ENCODE measurements at regions not wholly inside any gene's neighbourhood (a gene's known extent, or its start where the extent isn't known, plus 50 kb on each side); places are given as distances from the start of the nearest gene placed in this dataset.

GRCh38 chr6:12501990-12502389 is 211.8 kb downstream of the EDN1 start:
- Histone ChIP-seq H3K4me2 (replicated peaks; ENCODE audit: low read depth, low read length, poor library complexity, severe bottlenecking) (no peak overlapping the region), H3K9ac (ENCODE audit: low read length) (no peak overlapping the region), H3K36me3 (replicated peaks in 1 of 2; ENCODE audit: control extremely low read depth in 1 of 2, control insufficient read depth in 1 of 2, extremely low read depth in 1 of 2, insufficient read depth in 2 of 2, low read length in 1 of 2) (no peaks in the 10 kb centered on the region), H3K79me2 (ENCODE audit: control insufficient read depth, insufficient read depth, low read length) (no peaks in the 10 kb centered on the region), H3K4me1 (ENCODE audit: control insufficient read depth in 2 of 2, insufficient read depth in 2 of 2, low read length in 2 of 2) (no peaks in the 10 kb centered on the region), H3K27ac (ENCODE audit: low read length in 2 of 2) (no peak overlapping the region), H3K9me3 (ENCODE audit: control extremely low read depth in 1 of 3, control insufficient read depth in 2 of 3, insufficient read depth in 1 of 3, low read length in 2 of 3) (no peaks in the 10 kb centered on the region), H2AFZ (ENCODE audit: insufficient read depth, low read depth, low read length, poor library complexity, severe bottlenecking) (no peak overlapping the region), H3K4me3 (ENCODE audit: control extremely low read depth in 1 of 5, extremely low read depth in 1 of 5, insufficient read depth in 1 of 5, low read depth in 2 of 5, low read length in 4 of 5) (no peak overlapping the region), H3K27me3 (replicated peaks in 1 of 4; ENCODE audit: control extremely low read depth in 1 of 4, control insufficient read depth in 3 of 4, insufficient read depth in 4 of 4, low read length in 3 of 4) (peaks cover 0 to 2% (median 0%) of the 10 kb centered on the region in 4 experiments), H4K20me1 (ENCODE audit: control insufficient read depth, insufficient read depth, low read length, poor library complexity, severe bottlenecking) (no peaks in the 10 kb centered on the region)
- no peaks in the 10 kb centered on the region for H3K9me3 Mint-ChIP-seq (ENCODE audit: insufficient read depth)
- no peak overlapping the region for H3K4me3 Mint-ChIP-seq
- ATAC-seq (ENCODE audit: low read depth) (no peak), DNase-seq (no peak)
- ChIA-PET POLR2A (no interaction called here), CTCF (interaction anchor here (1.1 kb wide), 1 partner anchor 846 kb away, joined by 5 read pairs; no protein-coding TSS in a partner anchor)
- peaks cover 10% of the 10 kb centered on the region for H3K27me3 Mint-ChIP-seq
- no CpG with 5 or more reads among the region's 1 CpG for WGBS (ENCODE audit: insufficient coverage)
- no peaks in the 10 kb centered on the region for H3K4me1 Mint-ChIP-seq
- no peak overlapping the region for H3K27ac Mint-ChIP-seq
- TF ChIP-seq CTCF (IDR thresholded peaks at IDR 0.05): no peak
- no peak for TF ChIP-seq EZH2 (IDR thresholded peaks at IDR 0.05; ENCODE audit: borderline replicate concordance, insufficient read depth, low read depth, low read length, poor library complexity, severe bottlenecking)
- intact Hi-C loops (cut with micrococcal nuclease): loop anchor here (5.0 kb wide), 1 partner anchor 845 kb away; no protein-coding TSS in a partner anchor

- H3K9me3 ChIP-seq (ENCODE audit: control extremely low read depth in 1 of 3, control insufficient read depth in 2 of 3, insufficient read depth in 1 of 3, low read length in 2 of 3): no peaks in the 10 kb centered on the region
- H3K27me3 ChIP-seq (replicated peaks in 1 of 4; ENCODE audit: control extremely low read depth in 1 of 4, control insufficient read depth in 3 of 4, insufficient read depth in 4 of 4, low read length in 3 of 4): peaks cover 0 to 2% (median 0%) of the 10 kb centered on the region in 4 experiments
- no peak for ATAC-seq (ENCODE audit: low read depth)
- POLR2A ChIA-PET: no interaction called here
- intact Hi-C loops (cut with micrococcal nuclease): loop anchor here (5.0 kb wide), 1 partner anchor 847 kb away; no protein-coding TSS in a partner anchor
- H3K4me1 ChIP-seq (ENCODE audit: control insufficient read depth in 2 of 2, insufficient read depth in 2 of 2, low read length in 2 of 2): no peaks in the 10 kb centered on the region
- H3K79me2 ChIP-seq (ENCODE audit: control insufficient read depth, insufficient read depth, low read length): no peaks in the 10 kb centered on the region
- Mint-ChIP-seq H3K4me3 (no peak overlapping the region), H3K9me3 (ENCODE audit: insufficient read depth) (no peaks in the 10 kb centered on the region), H3K27me3 (peaks cover 4% of the 10 kb centered on the region), H3K27ac (no peak overlapping the region), H3K4me1 (no peaks in the 10 kb centered on the region)
- H3K4me3 ChIP-seq (ENCODE audit: control extremely low read depth in 1 of 5, extremely low read depth in 1 of 5, insufficient read depth in 1 of 5, low read depth in 2 of 5, low read length in 4 of 5): no peak overlapping the region
- no peak overlapping the region for H3K9ac ChIP-seq (ENCODE audit: low read length)
- H4K20me1 ChIP-seq (ENCODE audit: control insufficient read depth, insufficient read depth, low read length, poor library complexity, severe bottlenecking): no peaks in the 10 kb centered on the region
- TF ChIP-seq CTCF (IDR thresholded peaks at IDR 0.05) (peak; percentile 46), EZH2 (IDR thresholded peaks at IDR 0.05; ENCODE audit: borderline replicate concordance, insufficient read depth, low read depth, low read length, poor library complexity, severe bottlenecking) (no peak)
- no peak overlapping the region for H2AFZ ChIP-seq (ENCODE audit: insufficient read depth, low read depth, low read length, poor library complexity, severe bottlenecking)
- H3K4me2 ChIP-seq (replicated peaks; ENCODE audit: low read depth, low read length, poor library complexity, severe bottlenecking): no peak overlapping the region
- DNase-seq: peak; percentile 11
- WGBS (ENCODE audit: insufficient coverage): no CpG with 5 or more reads among the region's 2 CpGs
- CTCF ChIA-PET: interaction anchor here (0.7 to 1.9 kb wide), 9 partner anchors 9 to 850 kb away, joined by 3 to 12 read pairs (median 4); partner anchors contain the start of gene EDN1
- no peaks in the 10 kb centered on the region for H3K36me3 ChIP-seq (replicated peaks in 1 of 2; ENCODE audit: control extremely low read depth in 1 of 2, control insufficient read depth in 1 of 2, extremely low read depth in 1 of 2, insufficient read depth in 2 of 2, low read length in 1 of 2)
- H3K27ac ChIP-seq (ENCODE audit: low read length in 2 of 2): no peak overlapping the region
Observed at GRCh38 chr6:12504325-12504966, 212.1 kb upstream of the PHACTR1 start.
